Stimulated activated CD4-positive, alpha-beta T cell treated with anti-CD3 and anti-CD28 coated beads, Interleukin-4, amount 100 ng/mL, for 48 hours (primary cell): ENCODE measurements at regions not wholly inside any gene's neighbourhood (a gene's known extent, or its start where the extent isn't known, plus 50 kb on each side); places are given as distances from the start of the nearest gene placed in this dataset.
"Not testable (repeated sequence)": the region's sequence is repeated elsewhere in the genome, so short reads cannot be mapped to it uniquely, and the experiment has no call there.

Experiments used
- DNase-seq, 2 donors: peaks; one replicate each; pipeline ENCODE4 v3.0.0-alpha.2; 2020; ENCODE audit warnings: low read depth in 2 of 2

GRCh38 chrX:25640276-25640675, 497.9 kb upstream of the MAGEB18 start:
- DNase-seq, result no peak

- DNase-seq, result no peak
Observed at GRCh38 chrX:25646156-25646555, 492.0 kb upstream of the MAGEB18 start.

DNA sequence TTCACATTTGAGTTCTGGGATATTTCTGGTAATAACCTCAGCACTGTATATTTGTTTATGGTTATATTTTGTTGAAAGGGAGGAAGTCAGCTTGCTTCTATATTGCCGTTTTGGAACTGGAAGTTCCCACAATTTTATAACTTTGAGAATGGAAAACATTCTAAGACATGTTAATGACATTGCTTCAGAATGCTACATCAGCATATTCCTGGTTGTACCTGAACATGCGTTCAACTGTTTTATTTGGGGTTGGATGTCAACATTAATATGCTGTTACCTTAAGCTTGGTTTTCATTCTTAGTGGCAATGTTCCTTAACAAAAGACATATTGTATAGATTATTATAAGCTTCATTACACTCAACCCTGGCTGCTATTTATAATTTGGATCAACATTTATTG, 489.4 kb upstream of the MAGEB18 start:
- no peak for DNase-seq

GRCh38 chrX:25650216-25650820, 487.8 kb upstream of the MAGEB18 start:
- DNase-seq, result no peak

GRCh38 chrX:25659317-25659716, 478.8 kb upstream of the MAGEB18 start:
- DNase-seq, result no peak

DNA sequence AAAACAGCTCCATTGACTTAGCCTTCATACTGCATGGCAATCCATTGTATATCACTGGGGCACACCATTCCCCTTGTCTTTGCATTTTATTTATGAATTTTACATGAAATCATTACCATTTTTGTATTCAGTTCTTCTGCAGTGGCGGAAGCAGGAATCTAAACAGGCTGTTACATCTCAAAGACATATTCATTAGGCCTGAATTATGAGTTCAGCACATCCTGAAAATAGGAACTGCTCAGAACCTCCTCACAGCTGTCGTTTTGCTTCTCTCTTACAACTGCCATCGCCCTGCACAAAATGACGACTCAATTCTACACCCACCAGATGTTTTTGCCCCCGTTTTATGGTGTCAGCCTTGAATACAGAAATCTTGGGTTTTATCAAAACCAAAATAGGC, 474.4 kb upstream of the MAGEB18 start:
- DNase-seq, result no peak

DNA sequence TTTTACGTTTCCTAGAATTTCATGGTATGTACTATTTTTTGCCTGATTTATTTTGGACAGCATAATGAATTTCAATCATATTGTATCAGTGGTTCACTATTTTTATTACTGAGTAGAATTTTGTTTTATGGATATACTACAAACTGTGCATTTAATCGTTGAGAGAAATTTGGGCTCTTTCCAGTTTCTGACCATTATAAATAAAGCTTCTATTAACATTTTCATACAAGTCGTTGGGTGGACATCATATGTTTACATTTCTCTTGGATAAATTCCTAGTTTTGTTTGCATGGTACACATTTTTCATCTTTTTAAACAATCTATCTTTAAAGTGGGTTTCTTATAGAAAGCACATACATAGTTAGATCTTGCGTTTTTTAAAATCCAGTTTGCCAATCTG, 472.7 kb upstream of the MAGEB18 start:
- DNase-seq, result no peak

DNA sequence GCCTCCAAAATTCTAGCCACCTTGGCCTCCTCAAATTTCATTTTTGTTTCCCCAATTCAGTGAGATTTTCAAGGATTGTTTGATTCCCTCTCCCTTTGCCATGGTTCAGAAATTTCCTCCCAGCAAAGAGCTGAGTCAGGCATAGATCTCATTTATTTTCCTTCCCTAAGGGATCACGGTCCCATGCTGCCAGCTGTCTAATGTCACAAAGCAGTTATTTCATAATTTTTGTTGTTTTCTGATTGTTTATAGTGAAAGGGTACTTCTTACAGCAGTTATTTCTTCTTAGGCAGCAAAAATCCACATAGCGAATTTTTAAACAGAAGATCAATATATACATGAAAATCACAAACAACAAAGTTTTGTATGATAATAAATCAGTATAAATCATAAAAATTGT, 470.5 kb upstream of the MAGEB18 start:
- DNase-seq, result no peak

- DNase-seq, result no peak
Observed at GRCh38 chrX:25674776-25675175, 463.4 kb upstream of the MAGEB18 start.

- no peak for DNase-seq
Observed at GRCh38 chrX:25701876-25702275, 436.3 kb upstream of the MAGEB18 start.

DNA sequence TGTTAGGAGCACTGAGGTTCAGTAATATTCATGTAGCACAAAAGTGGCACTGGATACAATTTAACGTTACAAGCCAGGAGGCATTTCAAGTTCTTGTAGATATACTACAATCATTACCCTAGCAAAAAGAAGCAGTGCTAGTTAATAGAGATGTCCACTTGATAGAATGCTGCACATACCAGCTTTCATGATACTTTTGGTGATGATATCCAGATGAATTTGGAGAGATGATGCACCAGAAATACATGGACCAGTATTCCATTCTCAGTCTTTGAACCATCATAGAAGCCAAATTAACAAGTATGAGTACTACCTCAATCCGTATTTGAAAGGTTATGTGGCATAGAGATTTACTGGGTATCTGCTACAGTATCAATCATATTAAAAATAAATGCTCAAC, 421.0 kb upstream of the MAGEB18 start:
- no peak for DNase-seq

DNA sequence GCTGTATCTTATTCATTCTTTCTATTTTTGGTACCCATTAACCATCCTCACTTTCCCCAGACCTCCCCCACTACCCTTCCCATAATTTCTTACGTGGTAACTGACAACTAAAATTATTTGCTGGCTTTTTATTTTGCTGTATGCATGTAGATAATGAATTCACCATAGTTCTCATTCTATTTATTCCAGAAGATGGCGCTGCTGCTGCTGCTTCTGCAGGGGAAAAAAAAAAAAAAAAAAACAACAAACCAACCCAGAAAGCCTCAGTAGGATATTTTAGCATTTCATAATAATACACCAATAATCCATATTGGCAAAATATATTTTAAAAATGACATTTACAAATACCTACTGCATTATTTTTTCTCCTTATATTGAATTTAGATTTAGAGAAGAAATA, 416.6 kb upstream of the MAGEB18 start:
- no peak for DNase-seq

DNA sequence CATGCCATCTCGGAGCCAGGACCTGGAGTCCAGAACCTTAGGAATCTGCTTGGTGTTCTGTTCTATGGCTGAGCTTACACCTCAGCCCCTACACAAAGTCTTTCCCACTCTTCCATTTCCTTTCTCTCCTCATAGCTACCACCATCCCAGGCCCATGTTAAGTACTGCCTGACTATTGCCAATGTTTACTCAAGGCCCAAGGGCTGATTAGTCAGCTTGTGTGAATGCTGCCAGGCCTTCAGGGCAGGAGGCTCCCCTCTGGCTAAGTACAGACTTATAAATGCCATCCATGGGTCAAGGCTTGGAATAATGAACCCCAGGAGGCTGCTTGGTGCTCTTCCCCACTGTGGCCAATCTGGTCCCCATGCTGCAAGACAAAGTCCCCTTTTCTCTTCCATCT, 411.6 kb upstream of the MAGEB18 start:
- DNase-seq, result no peak

- DNase-seq, result no peak
Observed at GRCh38 chrX:25733148-25733547, 405.0 kb upstream of the MAGEB18 start.

- no peak for DNase-seq
Observed at GRCh38 chrX:25737540-25737939, 400.6 kb upstream of the MAGEB18 start.

GRCh38 chrX:25742334-25742733, 395.8 kb upstream of the MAGEB18 start:
- no peak for DNase-seq

DNA sequence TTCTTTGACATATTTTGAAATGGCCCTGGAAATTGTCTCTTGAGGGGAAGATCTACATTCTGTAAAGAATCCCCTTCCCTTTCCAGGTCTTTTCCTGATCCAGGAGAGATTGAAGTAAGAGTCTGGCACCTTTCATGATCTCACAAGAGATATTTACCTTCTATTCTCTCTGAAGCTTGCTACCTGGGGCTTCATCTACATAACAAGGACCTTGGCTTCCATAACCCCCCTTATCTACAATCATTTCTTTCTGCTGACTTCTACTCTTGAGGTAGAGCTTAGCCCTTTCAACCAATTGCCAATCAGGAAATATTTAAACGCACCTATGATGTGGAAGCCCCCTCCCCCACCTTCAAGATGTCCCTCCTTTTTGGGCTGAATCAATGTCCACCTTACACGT, 383.7 kb upstream of the MAGEB18 start:
- no peak for DNase-seq

GRCh38 chrX:25755194-25755593, 382.9 kb upstream of the MAGEB18 start:
- DNase-seq, result no peak

DNA sequence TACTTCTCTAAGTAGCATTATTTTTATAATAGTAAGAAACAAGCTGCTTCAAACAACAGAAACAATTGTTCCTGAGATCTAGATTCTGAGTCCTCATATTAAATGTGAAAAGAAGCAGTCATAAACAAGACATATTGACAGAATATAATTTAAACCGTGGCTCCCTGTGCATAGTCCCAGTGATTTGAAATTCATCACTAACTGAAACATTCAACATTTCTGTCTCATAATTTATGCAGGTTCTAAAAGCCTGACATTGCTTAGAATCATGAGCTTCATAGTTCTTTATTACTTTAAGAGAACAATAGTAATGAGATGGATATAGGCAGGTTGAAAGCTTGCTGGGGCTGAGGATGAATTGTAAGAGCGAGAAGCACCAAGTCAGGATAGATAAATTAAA, 375.5 kb upstream of the MAGEB18 start:
- no peak for DNase-seq

- DNase-seq, result not testable (repeated sequence)
Observed at GRCh38 chrX:25771853-25772252, 366.3 kb upstream of the MAGEB18 start.

DNA sequence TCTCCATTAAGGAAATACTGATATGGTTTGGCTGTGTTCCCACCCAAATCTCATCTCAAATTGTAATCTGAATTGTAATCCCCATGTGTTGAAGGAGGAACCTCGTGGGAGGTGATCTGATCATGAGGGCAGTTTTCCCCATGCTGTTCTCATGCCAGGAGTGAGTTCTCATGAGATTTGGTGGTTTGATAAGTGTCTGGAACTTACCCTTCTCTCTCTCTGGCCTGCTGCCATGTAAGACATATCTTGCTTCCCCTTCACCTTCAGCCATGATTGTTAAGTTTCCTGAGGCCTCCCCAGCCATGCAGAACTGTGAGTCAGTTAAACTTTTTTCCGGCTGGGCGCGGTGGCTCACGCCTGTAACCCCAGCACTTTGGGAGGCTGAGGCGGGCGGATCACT, 340.3 kb upstream of the MAGEB18 start:
- not testable (repeated sequence) for DNase-seq

DNA sequence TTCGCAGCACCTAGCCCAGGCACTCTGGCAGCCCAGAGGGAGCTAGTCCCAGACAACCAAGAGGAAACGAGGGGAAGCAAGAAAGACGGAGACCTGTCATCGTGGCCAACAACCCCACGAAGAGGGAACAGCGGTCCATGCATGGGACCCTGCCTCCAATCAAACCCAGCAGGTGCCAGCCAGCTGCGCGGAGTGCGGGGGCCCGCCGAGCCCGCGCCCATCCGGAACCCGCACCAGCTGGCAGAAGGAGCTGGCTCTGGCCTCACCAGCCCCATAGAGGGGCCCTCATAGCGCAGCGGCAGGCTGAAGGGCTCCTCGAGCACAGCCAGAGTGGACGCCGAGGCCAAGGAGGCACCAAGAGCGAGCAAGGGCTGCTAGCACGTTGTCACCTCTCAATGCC, 332.4 kb upstream of the MAGEB18 start:
- DNase-seq, result no peak

DNA sequence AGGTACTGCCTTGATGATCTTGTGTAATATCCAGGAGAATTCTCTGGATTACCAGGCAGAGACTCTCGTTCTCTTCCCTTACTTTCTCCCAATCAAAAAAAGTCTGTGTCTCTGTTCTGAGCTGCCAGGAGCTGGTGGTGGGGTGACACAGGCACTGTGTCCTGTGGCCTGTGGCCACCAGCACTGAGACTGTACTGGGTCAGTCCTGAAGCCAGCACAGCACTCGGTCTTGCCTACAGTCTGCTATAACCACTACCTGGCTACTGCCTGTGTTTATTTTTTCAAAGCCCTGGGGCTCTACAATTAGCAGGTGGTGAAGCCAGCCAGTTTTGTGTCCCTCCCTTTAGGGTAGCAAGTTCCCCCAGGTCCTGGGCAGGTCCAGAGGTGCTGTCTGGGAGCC, 331.1 kb upstream of the MAGEB18 start:
- DNase-seq, result no peak

DNA sequence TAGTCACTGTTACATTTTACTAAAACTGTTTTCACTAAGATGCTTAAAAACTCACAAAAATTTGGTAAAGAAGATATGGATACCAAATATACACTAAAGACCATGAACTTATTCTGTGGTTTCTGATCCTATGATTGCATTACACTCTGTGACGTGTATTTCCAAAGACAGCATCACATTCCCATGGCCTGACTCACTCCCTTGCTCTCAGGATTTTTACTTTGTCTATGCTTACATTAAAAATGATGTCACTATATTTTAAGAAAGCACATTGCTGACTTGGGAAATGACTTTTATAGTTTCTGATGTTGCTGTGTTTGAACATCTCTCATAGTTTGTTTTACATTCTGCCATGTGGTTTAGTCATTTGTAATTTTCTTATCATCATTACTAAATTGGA, 327.9 kb upstream of the MAGEB18 start:
- no peak for DNase-seq

DNA sequence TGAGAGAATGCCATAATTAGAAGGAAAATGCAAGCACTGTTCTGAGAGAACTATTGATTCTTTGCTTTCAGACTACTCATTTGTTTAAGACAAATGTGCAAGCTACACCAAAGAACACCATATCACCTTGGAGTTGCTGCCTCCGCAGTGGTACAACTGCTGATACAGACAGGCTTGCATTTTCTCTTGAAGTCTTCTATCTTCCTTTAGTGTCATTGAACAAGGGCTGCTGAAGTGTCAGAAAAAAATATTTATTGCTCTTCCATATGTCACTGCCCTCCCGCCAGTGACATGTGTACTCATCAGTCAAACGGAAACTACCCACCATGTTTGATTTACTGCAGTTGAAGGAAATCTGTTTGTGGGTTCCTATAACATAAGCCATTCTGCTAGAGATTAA, 318.3 kb upstream of the MAGEB18 start:
- no peak for DNase-seq
